H7 (cell line): ENCODE measurements at regions not wholly inside any gene's neighbourhood (a gene's known extent, or its start where the extent isn't known, plus 50 kb on each side); places are given as distances from the start of the nearest gene placed in this dataset.

Experiments
- DNase-seq: peaks from one replicate; pipeline ENCODE4 v3.0.0; 2012
- H3K27me3 ChIP-seq: 2 replicates; pipeline ENCODE4 v1.6.0; 2011; ENCODE audit warnings: mild to moderate bottlenecking, low read length; ENCODE audit not compliant: control insufficient read depth, insufficient read depth
- H3K36me3 ChIP-seq: replicated peaks from 2 replicates; pipeline ENCODE4 v1.5.1; 2011; ENCODE audit warnings: low read length; ENCODE audit not compliant: control insufficient read depth, insufficient read depth
- H3K4me3 ChIP-seq: 2 replicates; pipeline ENCODE4 v1.5.1; 2011; ENCODE audit warnings: low read depth, mild to moderate bottlenecking, control low read depth, low read length, moderate library complexity; ENCODE audit not compliant: insufficient read depth

DNA sequence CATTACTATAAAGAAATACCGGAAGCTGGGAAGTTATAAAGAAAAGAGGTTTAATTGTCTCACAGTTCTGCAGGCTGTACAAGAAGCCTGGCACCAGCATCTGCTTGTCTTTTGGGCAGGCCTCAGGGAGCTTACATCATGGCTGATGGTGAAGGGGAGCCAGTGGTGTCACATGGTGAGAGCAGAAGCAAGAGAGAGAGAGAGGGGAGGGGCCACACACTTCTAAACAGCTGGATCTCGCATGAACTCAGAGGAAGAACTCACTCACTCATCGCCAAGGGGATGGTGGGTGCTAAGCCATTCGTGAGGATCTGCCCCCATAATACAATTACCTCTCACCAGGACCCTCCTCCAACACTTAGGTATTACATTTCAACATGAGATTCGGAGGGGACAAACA lies 51.8 kb upstream of the ANKRD34C start:
- DNase-seq: no peak
- H3K27me3 ChIP-seq: peaks cover 2% of the 10 kb centered on the region; the same call in 1 of the 2 replicates
- H3K36me3 ChIP-seq: no peaks in the 10 kb centered on the region
- H3K4me3 ChIP-seq: no peak overlapping the region

- Histone ChIP-seq H3K4me3 (no peak overlapping the region), H3K27me3 (no peaks in the 10 kb centered on the region), H3K36me3 (no peaks in the 10 kb centered on the region)
- peak; percentile 22 for DNase-seq
Measured at GRCh38 chr15:79222808-79223207, 59.7 kb upstream of the ANKRD34C start.

- H3K36me3 ChIP-seq: no peaks in the 10 kb centered on the region
- DNase-seq: no peak
- no peaks in the 10 kb centered on the region for H3K27me3 ChIP-seq
- no peak overlapping the region for H3K4me3 ChIP-seq
Measured at GRCh38 chr15:79221696-79222095, 60.8 kb upstream of the ANKRD34C start.

DNA sequence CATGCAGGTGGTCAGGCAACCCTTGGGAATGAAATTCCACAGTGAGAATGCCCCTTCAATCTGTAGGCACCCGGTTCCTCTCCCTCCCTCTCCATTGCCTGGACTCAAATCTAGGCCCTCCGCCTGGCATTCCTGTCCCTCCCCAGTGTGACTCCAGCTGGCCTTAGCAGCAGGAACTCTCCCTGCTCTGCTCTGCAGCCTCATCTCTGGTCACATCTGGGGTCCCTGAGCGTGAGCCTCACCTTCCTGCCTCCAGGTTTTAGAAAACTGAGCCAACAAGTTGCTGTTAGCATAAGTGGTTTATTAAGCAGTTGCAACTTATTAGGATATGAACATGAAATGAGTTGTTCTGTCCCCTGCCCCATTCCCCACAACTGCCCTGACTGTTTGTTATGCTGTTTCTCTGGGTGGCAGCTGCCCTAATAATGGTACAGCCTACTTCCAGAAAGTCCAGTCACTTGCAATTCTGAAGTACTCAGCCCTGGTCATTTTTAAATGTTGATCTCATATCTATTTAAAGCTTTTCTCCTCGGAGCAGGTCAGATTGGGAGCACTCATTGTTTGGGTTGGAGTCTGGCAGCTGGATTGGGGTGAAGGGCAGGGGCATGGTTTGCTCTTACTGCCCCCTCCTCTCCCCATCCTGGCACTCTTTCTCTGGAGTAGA lies 63.0 kb upstream of the ANKRD34C start:
- no peaks in the 10 kb centered on the region for H3K27me3 ChIP-seq

DNA sequence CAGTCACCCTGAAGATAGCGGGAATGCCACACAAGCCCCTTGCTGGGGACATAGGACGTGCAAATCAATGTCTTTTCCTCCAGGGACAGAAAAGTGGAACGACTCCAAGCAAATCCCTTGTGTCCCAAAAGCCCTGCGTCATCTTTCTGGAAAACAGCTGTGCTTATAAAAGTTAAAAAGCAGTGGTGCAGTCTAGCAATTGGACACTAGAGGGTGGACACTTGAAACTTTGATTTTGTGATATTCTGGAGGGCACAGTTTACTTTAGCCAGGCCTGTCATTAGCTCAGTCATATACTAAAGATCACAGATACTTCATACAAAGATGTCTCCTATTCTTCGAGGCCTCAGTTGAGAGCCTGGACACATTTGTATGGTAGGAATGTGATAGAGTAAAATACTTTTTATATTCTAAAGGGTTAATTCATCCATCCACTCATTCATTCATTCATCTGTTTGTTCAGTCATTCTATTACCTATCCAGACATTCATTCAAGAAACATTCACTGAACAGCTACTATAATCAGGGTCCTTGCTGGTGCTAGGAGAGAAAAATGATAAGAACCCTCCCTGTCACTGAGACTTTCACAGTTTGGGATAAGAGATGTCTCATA lies 63.8 kb upstream of the ANKRD34C start:
- Histone ChIP-seq H3K27me3 (no peaks in the 10 kb centered on the region), H3K36me3 (no peaks in the 10 kb centered on the region), H3K4me3 (no peak overlapping the region)
- DNase-seq: no peak

More for the DNA sequence above, 63.0 kb upstream of the ANKRD34C start:
- no peaks in the 10 kb centered on the region for H3K36me3 ChIP-seq
- H3K4me3 ChIP-seq: no peak overlapping the region
- DNase-seq: no peak

DNA sequence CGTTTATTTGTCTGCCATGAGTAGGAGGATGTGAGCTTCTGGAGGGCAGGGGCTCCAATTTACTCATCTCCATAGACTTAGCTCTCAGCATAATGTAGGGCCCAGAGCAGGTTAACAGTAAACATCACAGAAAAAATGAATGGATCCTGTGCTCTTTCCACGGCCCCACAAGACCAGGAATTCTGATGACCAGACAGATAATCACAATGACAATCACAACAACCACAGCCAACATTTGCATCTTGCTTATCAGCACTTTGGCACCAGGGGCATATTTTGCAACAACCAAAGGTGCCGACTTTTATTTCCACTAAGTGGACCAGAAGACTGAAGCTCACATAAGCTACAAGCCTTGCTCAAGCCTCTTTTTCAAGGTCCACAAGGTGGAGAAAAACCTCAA lies 68.9 kb upstream of the ANKRD34C start:
- DNase-seq: no peak
- Histone ChIP-seq H3K36me3 (no peaks in the 10 kb centered on the region), H3K4me3 (no peak overlapping the region), H3K27me3 (no peaks in the 10 kb centered on the region)

- H3K4me3 ChIP-seq: no peak overlapping the region
- H3K36me3 ChIP-seq: no peaks in the 10 kb centered on the region
- DNase-seq: peak; percentile 34
- no peaks in the 10 kb centered on the region for H3K27me3 ChIP-seq
Measured at GRCh38 chr15:79212589-79213157, 69.8 kb upstream of the ANKRD34C start.

GRCh38 chr15:79211481-79211880 lies 71.0 kb upstream of the ANKRD34C start:
- Histone ChIP-seq H3K4me3 (no peak overlapping the region), H3K27me3 (no peaks in the 10 kb centered on the region), H3K36me3 (no peaks in the 10 kb centered on the region)
- DNase-seq: no peak

DNA sequence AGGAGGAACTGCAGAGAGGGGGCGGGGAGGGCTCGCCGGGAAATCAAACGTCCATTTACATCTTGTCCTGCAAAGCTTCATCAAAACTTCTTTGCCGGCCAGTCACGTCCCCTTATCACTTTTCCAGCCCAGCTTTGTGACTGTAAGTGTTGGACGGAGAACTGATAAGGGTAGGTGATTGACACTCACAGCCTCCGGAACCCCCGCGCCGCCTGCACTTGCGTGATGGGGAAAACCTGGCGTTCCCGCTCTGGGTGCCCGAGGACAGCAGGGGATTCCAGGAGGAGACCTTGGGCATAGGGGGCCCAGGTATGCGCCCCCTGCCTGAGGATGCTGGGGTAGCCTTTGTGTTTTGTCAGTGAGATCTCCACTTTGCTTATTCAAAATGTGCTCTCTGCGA lies 72.8 kb upstream of the ANKRD34C start:
- H3K36me3 ChIP-seq: no peaks in the 10 kb centered on the region
- H3K27me3 ChIP-seq: no peaks in the 10 kb centered on the region
- H3K4me3 ChIP-seq: peak overlapping the region; percentile 27; the same call in 1 of the 2 replicates
- DNase-seq: peak; percentile 86

GRCh38 chr15:79209116-79209515 lies 73.4 kb upstream of the ANKRD34C start:
- DNase-seq: no peak
- Histone ChIP-seq H3K4me3 (no peak overlapping the region), H3K36me3 (no peaks in the 10 kb centered on the region), H3K27me3 (no peaks in the 10 kb centered on the region)

DNA sequence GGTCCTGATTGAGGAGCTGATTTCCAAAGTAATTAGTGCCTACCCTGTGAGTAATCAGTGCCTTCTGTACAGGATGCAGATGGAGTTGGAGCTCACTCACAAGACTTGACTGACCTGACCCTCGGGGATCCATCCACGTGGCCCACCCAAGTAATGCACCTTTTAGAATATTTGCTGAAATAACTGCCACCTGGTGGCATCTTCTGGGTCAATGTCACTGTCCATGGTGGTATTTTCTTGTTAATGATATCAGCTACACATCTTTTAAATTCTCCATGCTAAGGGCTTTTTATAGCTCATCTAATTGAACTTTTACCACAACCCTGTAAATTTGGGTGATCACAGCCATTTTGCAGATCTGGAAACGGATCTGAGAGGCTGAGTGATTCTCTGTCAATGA lies 74.3 kb upstream of the ANKRD34C start:
- Histone ChIP-seq H3K36me3 (no peaks in the 10 kb centered on the region), H3K4me3 (no peak overlapping the region), H3K27me3 (no peaks in the 10 kb centered on the region)
- no peak for DNase-seq

- Histone ChIP-seq H3K36me3 (no peaks in the 10 kb centered on the region), H3K4me3 (no peak overlapping the region), H3K27me3 (no peaks in the 10 kb centered on the region)
- DNase-seq: peak; percentile 50
Measured at GRCh38 chr15:79206940-79207339, 75.6 kb upstream of the ANKRD34C start.

DNA sequence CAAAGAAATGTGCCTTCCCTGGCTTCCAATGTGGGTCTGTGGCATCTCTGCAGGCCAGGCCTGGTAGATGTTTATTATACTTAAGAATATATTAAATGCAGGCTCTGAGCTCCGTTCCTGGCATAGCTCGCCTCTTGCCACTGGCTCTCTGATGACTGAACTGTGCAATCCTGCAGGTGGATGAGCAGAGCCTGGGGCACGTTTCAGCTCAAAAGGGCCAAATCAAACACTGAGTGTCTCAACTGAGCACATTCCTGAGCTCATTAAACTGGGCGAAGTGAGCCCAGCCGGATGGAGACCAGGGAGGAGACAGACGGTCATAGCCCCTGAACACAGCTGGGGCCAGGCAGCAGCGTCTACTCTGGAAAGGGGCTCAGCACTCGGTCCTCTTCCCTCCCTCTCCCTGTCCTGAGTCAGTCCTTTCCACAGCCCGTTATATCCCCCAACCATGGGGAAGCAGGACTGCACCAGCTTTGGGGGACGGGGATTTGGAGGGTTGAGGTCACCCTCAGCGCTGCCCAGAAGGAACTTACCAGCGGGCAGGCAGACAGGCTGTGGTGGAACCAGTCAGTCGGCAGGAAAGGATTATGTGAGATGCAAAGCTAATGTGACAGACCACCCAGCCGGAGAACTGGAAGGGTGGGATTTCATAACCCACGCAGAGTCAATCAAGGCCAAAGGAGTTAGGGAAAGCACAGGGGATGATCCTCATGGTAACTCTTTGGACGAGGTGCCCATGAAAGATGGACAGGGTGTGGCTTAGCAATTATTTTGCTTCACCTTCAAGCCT lies 77.4 kb upstream of the ANKRD34C start:
- DNase-seq: no peak
- Histone ChIP-seq H3K36me3 (no peaks in the 10 kb centered on the region), H3K27me3 (no peaks in the 10 kb centered on the region), H3K4me3 (no peak overlapping the region)

DNA sequence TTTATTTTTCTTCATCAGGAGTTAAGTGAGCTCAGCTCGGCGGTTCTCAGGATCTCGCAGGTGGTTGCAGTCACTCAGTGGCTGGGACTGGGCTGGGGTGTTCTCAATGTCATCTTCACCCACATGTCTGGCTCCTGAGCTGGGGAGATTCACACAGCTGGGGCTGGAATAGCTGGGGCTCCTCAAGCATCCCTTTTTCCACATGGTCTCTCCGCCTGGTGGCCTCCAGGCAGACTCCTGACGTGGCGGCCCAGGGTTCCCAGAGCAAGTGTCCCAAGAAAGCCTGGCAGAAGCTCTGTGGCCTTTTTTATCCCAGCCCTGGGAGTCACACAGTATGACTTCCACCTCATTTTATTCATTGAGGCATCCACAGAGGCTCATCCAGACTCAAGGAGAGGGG lies 84.1 kb upstream of the ANKRD34C start:
- no peak overlapping the region for H3K4me3 ChIP-seq
- no peaks in the 10 kb centered on the region for H3K27me3 ChIP-seq
- no peaks in the 10 kb centered on the region for H3K36me3 ChIP-seq
- DNase-seq: no peak

GRCh38 chr15:79197285-79197684 lies 85.2 kb upstream of the ANKRD34C start:
- no peaks in the 10 kb centered on the region for H3K27me3 ChIP-seq
- peak; percentile 54 for DNase-seq
- no peak overlapping the region for H3K4me3 ChIP-seq
- H3K36me3 ChIP-seq: no peaks in the 10 kb centered on the region
